Activated CD4-positive, alpha-beta T cell treated with anti-CD3 and anti-CD28 coated beads for 36 hours (primary cell): ENCODE measurements at regions not wholly inside any gene's neighbourhood (a gene's known extent, or its start where the extent isn't known, plus 50 kb on each side); places are given as distances from the start of the nearest gene placed in this dataset.

Source experiments
- ATAC-seq: fragments of 200-7000 bp; cut with Tn5 transposase; one replicate; pipeline ENCODE4 v1.10.0; 2021; ENCODE audit warnings: mild to moderate bottlenecking, moderate library complexity
- CTCF ChIA-PET: fragments of 350-600 bp; sonication (Branson Sonifier 250); formaldehyde crosslinking; loops from one replicate; lab custom pipeline; 2021; ENCODE audit warnings: antibody characterized with exemption; lab: Charles Lee
- POLR2A ChIA-PET: fragments of 350-600 bp; sonication (Branson Sonifier 250); formaldehyde crosslinking; loops from one replicate; lab custom pipeline; 2021; ENCODE audit warnings: antibody characterized with exemption, inconsistent platforms; lab: Charles Lee
- DNase-seq: peaks from one replicate; pipeline ENCODE4 v3.0.0-alpha.2; 2020
- H3K27ac Mint-ChIP-seq: one replicate; pipeline ENCODE4 v1.8.0; 2021; ENCODE audit warnings: mixed read lengths
- H3K27me3 Mint-ChIP-seq: one replicate; pipeline ENCODE4 v1.8.0; 2021; ENCODE audit warnings: mixed read lengths
- H3K36me3 Mint-ChIP-seq: one replicate; pipeline ENCODE4 v1.8.0; 2021; ENCODE audit warnings: low read depth, mixed read lengths
- H3K4me1 Mint-ChIP-seq: one replicate; pipeline ENCODE4 v1.8.0; 2021; ENCODE audit warnings: mixed read lengths
- H3K4me3 Mint-ChIP-seq: one replicate; pipeline ENCODE4 v1.8.0; 2021; ENCODE audit warnings: mild to moderate bottlenecking, moderate library complexity, mixed read lengths
- H3K9me3 Mint-ChIP-seq: one replicate; pipeline ENCODE4 v1.8.0; 2021; ENCODE audit warnings: low read depth, mixed read lengths
- intact Hi-C, 2 experiments: fragments of 100-400 bp; cut with DNase I in 1 of 2; cut with micrococcal nuclease in 1 of 2; formaldehyde crosslinking; loops; one replicate each; pipeline versions ENCODE4 v1.14.2 to v1.15.1; 2022 to 2024; cut with DNase I, micrococcal nuclease

DNA sequence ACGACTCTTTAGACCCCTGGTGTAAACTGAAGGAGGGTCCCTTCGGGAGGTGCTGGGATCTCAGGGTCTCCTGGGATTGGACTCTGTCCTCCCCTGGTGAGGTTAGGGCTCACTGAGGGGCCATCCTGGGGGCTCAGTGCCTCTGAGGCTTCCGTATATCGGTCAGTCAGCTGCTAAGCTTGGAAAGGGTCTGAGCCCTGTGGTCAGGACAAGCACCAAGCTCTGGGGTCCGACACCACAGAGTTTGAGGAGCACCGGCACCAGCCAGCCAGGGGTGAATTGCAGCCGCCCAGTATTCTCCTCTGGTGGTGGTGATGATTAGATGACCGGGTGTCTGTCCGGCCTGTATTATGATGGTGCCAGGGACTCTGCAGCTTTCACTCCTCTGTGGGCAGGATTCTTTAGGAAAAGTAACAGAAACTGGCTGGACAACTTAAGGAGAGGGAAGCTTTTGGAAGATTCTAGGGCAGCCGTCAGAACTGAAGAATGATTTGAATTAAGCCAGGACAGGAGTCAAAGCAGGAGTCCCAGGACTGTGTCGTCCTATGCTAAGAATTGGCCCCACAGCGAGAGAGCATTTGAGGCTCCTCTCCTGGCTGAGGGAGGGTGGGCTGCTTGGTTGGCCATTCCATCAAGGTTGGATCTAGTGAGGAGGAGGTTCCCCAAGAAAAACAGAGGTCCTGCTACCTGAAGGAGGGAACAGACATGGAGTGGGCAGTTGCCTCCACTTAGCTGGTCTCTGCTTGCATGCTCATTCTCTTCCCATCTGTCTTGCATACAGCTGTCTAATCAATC lies 158.6 kb upstream of the HS6ST1 start:
- Mint-ChIP-seq H3K9me3 (peaks cover 6% of the 10 kb centered on the region), H3K4me3 (no peak overlapping the region), H3K27me3 (peaks cover 27% of the 10 kb centered on the region), H3K4me1 (peaks cover 11% of the 10 kb centered on the region), H3K27ac (no peak overlapping the region), H3K36me3 (no peaks in the 10 kb centered on the region)
- no peak for DNase-seq
- no peak for ATAC-seq
- CTCF ChIA-PET = no interaction called here
- intact Hi-C loops = no loop called here
- POLR2A ChIA-PET = no interaction called here

GRCh38 chr2:128477891-128478290 lies 159.2 kb upstream of the HS6ST1 start:
- Mint-ChIP-seq H3K36me3 (no peaks in the 10 kb centered on the region), H3K27me3 (peaks cover 24% of the 10 kb centered on the region), H3K4me1 (peaks cover 7% of the 10 kb centered on the region), H3K27ac (no peak overlapping the region), H3K4me3 (no peak overlapping the region), H3K9me3 (peaks cover 6% of the 10 kb centered on the region)
- CTCF ChIA-PET = no interaction called here
- intact Hi-C loops = no loop called here
- DNase-seq (no peak), ATAC-seq (no peak)
- POLR2A ChIA-PET = no interaction called here

DNA sequence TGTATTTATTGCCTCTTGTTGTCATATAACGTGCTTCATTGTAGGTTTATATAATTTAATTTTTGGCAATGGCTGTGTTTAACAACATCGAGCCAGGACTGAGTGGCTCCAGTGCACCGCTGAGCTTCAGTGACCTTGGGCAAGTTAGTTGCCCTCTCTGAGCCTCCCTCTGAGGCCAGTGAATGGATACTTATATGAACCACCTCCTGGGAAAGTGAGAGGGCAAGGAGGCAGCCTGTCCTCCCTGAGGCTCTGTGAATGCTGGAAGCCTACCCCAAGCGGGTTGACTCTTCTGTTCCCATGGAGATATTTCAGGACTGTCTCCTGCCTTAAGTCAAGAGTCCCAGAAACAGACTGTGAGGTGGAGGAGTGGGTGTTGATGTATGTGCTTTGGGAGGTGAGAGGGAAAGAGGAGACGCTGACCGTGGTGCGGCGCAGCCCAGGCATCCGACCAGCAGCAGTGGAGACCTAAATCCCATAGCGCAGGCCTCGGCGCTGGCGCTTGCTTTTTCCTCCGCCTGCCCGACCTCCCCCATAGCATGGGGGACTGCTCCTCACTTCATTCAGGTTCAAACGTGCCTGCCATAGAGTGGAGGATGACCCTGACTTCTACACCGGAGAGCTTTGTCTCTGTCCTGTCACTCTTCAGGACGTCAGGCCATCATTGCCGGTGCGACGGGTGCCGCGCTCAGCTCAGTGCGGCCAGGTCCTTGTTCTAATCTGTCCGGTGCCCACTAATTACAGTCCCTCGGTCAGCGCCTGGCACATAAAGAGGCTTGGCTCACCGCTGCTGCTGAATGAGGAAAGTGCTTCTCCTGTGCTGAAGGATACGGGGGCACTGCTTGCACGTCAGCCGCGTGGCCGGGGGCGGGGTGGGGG lies 167.3 kb upstream of the HS6ST1 start:
- no peak overlapping the region for H3K4me3 Mint-ChIP-seq
- ATAC-seq (no peak), DNase-seq (no peak)
- no peak overlapping the region for H3K27ac Mint-ChIP-seq
- intact Hi-C loops = no loop called here
- ChIA-PET CTCF (no interaction called here), POLR2A (no interaction called here)
- H3K36me3 Mint-ChIP-seq = no peaks in the 10 kb centered on the region
- peaks cover 5% of the 10 kb centered on the region for H3K27me3 Mint-ChIP-seq
- H3K9me3 Mint-ChIP-seq = peaks cover 3% of the 10 kb centered on the region
- H3K4me1 Mint-ChIP-seq = no peaks in the 10 kb centered on the region

DNA sequence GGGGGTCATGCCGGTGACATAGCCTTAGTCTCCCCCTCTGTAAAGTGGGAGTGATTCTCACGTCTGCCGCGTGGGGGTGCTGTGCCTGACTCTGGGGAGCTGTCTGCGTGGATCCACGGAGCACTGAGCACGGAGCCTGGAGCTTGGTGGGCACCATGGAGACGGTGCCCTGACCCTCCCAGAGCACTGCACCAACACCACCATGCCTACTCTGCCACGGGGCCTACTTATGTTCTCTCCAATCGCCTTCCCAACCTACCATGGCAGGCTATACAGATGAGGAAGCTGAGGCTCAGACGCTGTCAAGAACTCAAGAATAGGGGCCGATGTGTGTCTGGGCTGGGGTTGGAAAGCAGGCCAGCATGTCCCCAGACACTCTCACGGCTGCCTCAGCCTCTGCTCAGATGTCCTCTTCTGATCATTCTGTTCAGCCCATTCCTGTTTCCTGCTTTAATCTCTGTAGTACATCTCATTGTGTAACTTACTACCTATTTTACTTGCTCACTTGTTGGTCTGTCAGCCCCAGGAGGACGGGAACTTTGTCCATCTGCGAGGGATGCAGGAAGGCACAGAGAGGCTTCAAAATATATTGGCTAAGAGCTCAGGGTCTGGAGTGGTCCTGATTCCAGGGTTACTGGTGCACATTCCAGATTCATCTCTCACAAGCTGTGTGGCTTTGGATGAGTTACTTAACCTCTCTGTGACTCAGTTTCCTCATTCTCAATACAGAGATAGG lies 168.1 kb upstream of the HS6ST1 start:
- Mint-ChIP-seq H3K4me1 (no peaks in the 10 kb centered on the region), H3K36me3 (no peaks in the 10 kb centered on the region), H3K27me3 (peaks cover 2% of the 10 kb centered on the region), H3K4me3 (no peak overlapping the region), H3K27ac (no peak overlapping the region), H3K9me3 (peaks cover under 1% of the 10 kb centered on the region)
- ChIA-PET POLR2A (no interaction called here), CTCF (interaction anchor here (0.7 kb wide), 1 partner anchor 20 kb away, joined by 3 read pairs; no protein-coding TSS in a partner anchor)
- intact Hi-C loops = no loop called here
- no peak for ATAC-seq
- no peak for DNase-seq

GRCh38 chr2:128487650-128488387 lies 169.2 kb upstream of the HS6ST1 start:
- no peak overlapping the region for H3K4me3 Mint-ChIP-seq
- DNase-seq = no peak
- intact Hi-C loops = no loop called here
- no peak overlapping the region for H3K27ac Mint-ChIP-seq
- H3K27me3 Mint-ChIP-seq = peaks cover 2% of the 10 kb centered on the region
- POLR2A ChIA-PET = no interaction called here
- ATAC-seq = no peak
- H3K36me3 Mint-ChIP-seq = no peaks in the 10 kb centered on the region
- CTCF ChIA-PET = interaction anchor here (0.7 kb wide), 1 partner anchor 19 kb away, joined by 3 read pairs; no protein-coding TSS in a partner anchor
- H3K4me1 Mint-ChIP-seq = no peaks in the 10 kb centered on the region
- no peaks in the 10 kb centered on the region for H3K9me3 Mint-ChIP-seq

- DNase-seq (no peak), ATAC-seq (no peak)
- CTCF ChIA-PET = no interaction called here
- no peak overlapping the region for H3K4me3 Mint-ChIP-seq
- POLR2A ChIA-PET = no interaction called here
- H3K27ac Mint-ChIP-seq = no peak overlapping the region
- intact Hi-C loops = no loop called here
- H3K36me3 Mint-ChIP-seq = no peaks in the 10 kb centered on the region
- H3K4me1 Mint-ChIP-seq = no peaks in the 10 kb centered on the region
- H3K27me3 Mint-ChIP-seq = peaks cover 2% of the 10 kb centered on the region
- no peaks in the 10 kb centered on the region for H3K9me3 Mint-ChIP-seq
Measured at GRCh38 chr2:128488434-128488833, 169.8 kb upstream of the HS6ST1 start.

GRCh38 chr2:128489526-128490273 lies 171.0 kb upstream of the HS6ST1 start:
- H3K4me1 Mint-ChIP-seq = no peaks in the 10 kb centered on the region
- H3K4me3 Mint-ChIP-seq = no peak overlapping the region
- H3K27ac Mint-ChIP-seq = no peak overlapping the region
- ChIA-PET POLR2A (no interaction called here), CTCF (interaction anchor here (1.4 kb wide), 1 partner anchor 20 kb away, joined by 4 read pairs; no protein-coding TSS in a partner anchor)
- ATAC-seq (no peak), DNase-seq (no peak)
- intact Hi-C loops = no loop called here
- no peaks in the 10 kb centered on the region for H3K36me3 Mint-ChIP-seq
- peaks cover 2% of the 10 kb centered on the region for H3K27me3 Mint-ChIP-seq
- H3K9me3 Mint-ChIP-seq = no peaks in the 10 kb centered on the region

DNA sequence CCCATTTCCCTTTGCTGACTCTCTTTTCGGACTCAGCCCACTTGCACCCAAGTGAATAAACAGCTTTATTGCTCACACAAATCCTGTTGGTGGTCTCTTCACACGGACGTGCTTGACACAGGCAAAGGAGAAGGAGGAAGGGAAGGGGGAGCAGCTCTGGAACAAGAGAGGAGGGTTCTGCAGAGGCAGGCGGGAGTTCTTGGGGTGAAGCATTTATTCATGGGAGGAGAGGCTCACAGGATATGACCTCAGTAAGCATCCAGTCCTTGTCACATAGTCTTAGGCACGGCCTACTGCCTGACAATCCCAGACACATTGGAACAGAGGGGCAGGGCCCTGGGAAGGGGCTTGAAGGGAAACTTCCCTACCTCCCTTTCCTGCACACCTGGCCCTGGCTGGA lies 171.7 kb upstream of the HS6ST1 start:
- Mint-ChIP-seq H3K4me3 (no peak overlapping the region), H3K27ac (no peak overlapping the region), H3K36me3 (no peaks in the 10 kb centered on the region), H3K9me3 (no peaks in the 10 kb centered on the region), H3K4me1 (no peaks in the 10 kb centered on the region), H3K27me3 (peaks cover 2% of the 10 kb centered on the region)
- intact Hi-C loops = no loop called here
- ChIA-PET CTCF (interaction anchor here (1.4 kb wide), 1 partner anchor 21 kb away, joined by 4 read pairs; no protein-coding TSS in a partner anchor), POLR2A (no interaction called here)
- no peak for ATAC-seq
- no peak for DNase-seq

DNA sequence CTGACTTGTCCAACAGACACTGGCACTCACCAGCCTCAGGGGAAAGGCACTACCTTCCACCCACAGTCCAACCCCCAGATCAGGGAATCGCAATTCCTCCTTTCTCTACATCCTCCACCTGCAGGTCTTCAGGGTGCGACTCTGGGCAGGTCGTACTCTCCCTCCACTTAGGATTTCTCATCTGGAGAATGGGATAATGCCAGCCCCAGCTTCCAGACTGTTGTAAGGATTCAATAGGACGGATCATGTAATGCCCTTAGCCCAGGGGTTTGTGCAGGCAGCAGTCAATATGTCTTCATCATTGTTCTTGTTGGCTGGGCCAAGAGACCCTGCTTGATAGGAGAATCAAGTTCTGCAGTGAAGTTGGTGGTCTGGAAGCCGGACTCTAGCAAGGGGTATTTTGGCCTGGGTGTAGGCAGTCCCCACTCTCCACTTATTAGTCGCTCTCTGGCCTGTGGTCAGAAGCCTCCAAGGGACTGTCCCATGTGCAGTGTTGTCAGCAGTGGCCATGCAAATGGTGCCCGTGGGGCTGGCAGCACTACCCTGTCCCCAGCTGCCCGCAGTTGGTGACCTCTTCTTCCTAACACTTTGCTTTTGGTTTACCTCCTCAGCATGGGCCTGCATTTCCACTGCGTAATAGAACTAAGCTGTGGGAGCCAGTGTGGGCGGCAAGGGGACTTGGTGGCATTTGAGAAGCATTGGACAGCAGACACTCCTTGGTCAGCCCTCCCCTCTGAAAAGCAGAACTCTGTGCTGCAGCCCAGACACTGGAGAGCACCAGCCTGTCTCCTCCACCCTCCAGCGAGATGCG lies 172.4 kb upstream of the HS6ST1 start:
- Mint-ChIP-seq H3K4me1 (no peaks in the 10 kb centered on the region), H3K9me3 (no peaks in the 10 kb centered on the region), H3K36me3 (no peaks in the 10 kb centered on the region), H3K27ac (no peak overlapping the region), H3K27me3 (peaks cover 2% of the 10 kb centered on the region), H3K4me3 (no peak overlapping the region)
- ATAC-seq (no peak), DNase-seq (no peak)
- CTCF ChIA-PET = interaction anchor here (0.6 to 1.4 kb wide), 2 partner anchors 22 to 1850 kb away, joined by 4 read pairs; no protein-coding TSS in a partner anchor
- intact Hi-C loops = no loop called here
- POLR2A ChIA-PET = no interaction called here
